Parathyroid adenoma (tissue), 2 donors: ENCODE measurements at regions not wholly inside any gene's neighbourhood (a gene's known extent, or its start where the extent isn't known, plus 50 kb on each side); places are given as distances from the start of the nearest gene placed in this dataset.

ENCODE experiments used
- H2AFZ ChIP-seq: fragments of 300-600 bp; sonication (generic); one replicate; pipeline ENCODE4 v1.7.0; 2017; ENCODE audit warnings: antibody characterized with exemption, mild to moderate bottlenecking
- H3K27ac ChIP-seq: fragments of 300-600 bp; sonication (generic); one replicate; pipeline ENCODE4 v1.7.0; 2017
- H3K27me3 ChIP-seq: fragments of 300-600 bp; sonication (generic); one replicate; pipeline ENCODE4 v1.7.0; 2017; ENCODE audit warnings: low read length; ENCODE audit not compliant: control insufficient read depth, insufficient read depth
- H3K36me3 ChIP-seq: fragments of 300-600 bp; sonication (generic); one replicate; pipeline ENCODE4 v1.7.0; 2017; ENCODE audit warnings: low read length; ENCODE audit not compliant: control insufficient read depth, insufficient read depth
- H3K4me1 ChIP-seq: fragments of 300-600 bp; sonication (generic); one replicate; pipeline ENCODE4 v1.7.0; 2017; ENCODE audit warnings: control low read depth
- H3K4me2 ChIP-seq: fragments of 300-600 bp; sonication (generic); one replicate; pipeline ENCODE4 v1.7.0; 2017; ENCODE audit warnings: low read length
- H3K4me3 ChIP-seq: fragments of 300-600 bp; sonication (generic); one replicate; pipeline ENCODE4 v1.7.0; 2017; ENCODE audit warnings: low read depth, low read length
- H3K79me2 ChIP-seq: fragments of 300-600 bp; sonication (generic); one replicate; pipeline ENCODE4 v1.7.0; 2017; ENCODE audit warnings: control low read depth
- H3K9ac ChIP-seq: fragments of 300-600 bp; sonication (generic); one replicate; pipeline ENCODE4 v1.7.0; 2017; ENCODE audit warnings: mild to moderate bottlenecking
- H3K9me3 ChIP-seq: fragments of 300-600 bp; sonication (generic); one replicate; pipeline ENCODE4 v1.7.0; 2017; ENCODE audit warnings: low read length; ENCODE audit not compliant: control insufficient read depth
- TF ChIP-seq, protein P1 (sequence below): fragments of 300-600 bp; sonication (generic); IDR thresholded peaks from one replicate; pipeline ENCODE4 v1.7.0; 2017; ENCODE audit warnings: antibody characterized with exemption, mild to moderate bottlenecking
- donor health status: primary hyperparathyroidism.

DNA sequence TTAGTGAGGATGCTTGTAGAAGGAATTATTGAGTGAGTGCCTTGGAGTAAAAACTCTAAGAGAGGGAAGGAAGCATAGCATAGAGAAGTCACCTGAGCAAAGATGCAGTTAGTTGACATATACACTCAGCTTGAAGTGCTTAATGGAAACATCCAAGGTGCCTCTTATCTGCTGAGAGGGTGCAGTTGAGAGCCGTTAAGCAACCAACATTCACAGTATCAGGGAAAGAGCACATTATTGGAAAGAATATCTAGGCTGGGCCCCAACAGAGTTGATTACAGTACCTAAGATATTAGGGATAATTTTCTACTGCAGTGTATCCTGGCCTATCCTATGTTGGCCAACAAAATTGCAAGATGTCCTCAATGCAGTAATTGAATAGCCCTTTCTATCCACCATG, 302.0 kb downstream of the ETV1 start:
- H2AFZ ChIP-seq: no peak overlapping the region
- TF ChIP-seq, protein P1, sequence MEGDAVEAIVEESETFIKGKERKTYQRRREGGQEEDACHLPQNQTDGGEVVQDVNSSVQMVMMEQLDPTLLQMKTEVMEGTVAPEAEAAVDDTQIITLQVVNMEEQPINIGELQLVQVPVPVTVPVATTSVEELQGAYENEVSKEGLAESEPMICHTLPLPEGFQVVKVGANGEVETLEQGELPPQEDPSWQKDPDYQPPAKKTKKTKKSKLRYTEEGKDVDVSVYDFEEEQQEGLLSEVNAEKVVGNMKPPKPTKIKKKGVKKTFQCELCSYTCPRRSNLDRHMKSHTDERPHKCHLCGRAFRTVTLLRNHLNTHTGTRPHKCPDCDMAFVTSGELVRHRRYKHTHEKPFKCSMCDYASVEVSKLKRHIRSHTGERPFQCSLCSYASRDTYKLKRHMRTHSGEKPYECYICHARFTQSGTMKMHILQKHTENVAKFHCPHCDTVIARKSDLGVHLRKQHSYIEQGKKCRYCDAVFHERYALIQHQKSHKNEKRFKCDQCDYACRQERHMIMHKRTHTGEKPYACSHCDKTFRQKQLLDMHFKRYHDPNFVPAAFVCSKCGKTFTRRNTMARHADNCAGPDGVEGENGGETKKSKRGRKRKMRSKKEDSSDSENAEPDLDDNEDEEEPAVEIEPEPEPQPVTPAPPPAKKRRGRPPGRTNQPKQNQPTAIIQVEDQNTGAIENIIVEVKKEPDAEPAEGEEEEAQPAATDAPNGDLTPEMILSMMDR: no peak
- H3K4me2 ChIP-seq: no peak overlapping the region
- H3K9me3 ChIP-seq: no peaks in the 10 kb centered on the region
- H3K4me3 ChIP-seq: no peak overlapping the region
- H3K4me1 ChIP-seq: no peaks in the 10 kb centered on the region
- H3K27ac ChIP-seq: no peak overlapping the region
- H3K9ac ChIP-seq: no peak overlapping the region
- H3K79me2 ChIP-seq: no peaks in the 10 kb centered on the region
- no peaks in the 10 kb centered on the region for H3K36me3 ChIP-seq
- no peaks in the 10 kb centered on the region for H3K27me3 ChIP-seq

DNA sequence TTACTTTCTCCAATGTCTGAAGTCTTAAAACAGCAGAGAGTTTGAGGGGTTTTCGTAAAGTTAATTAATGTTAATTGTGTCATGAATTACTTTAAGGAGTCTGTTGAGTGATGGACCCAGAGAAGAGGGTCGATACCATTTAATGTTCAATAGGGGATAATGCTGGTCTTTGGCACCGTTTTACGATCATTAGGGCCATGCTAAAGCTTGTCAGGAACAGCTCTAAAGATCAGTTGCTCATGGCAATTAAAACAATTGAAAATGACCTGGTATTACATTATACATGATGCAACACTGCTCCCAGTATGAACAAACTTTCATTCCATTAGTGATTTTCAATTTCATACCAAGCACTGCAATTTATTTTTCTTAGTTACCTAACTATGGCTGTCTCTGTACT, 296.9 kb downstream of the ETV1 start:
- H2AFZ ChIP-seq: no peak overlapping the region
- no peaks in the 10 kb centered on the region for H3K27me3 ChIP-seq
- no peak overlapping the region for H3K9ac ChIP-seq
- no peaks in the 10 kb centered on the region for H3K79me2 ChIP-seq
- no peak overlapping the region for H3K27ac ChIP-seq
- H3K4me2 ChIP-seq: no peak overlapping the region
- H3K36me3 ChIP-seq: no peaks in the 10 kb centered on the region
- H3K9me3 ChIP-seq: no peaks in the 10 kb centered on the region
- no peak overlapping the region for H3K4me3 ChIP-seq
- TF ChIP-seq, protein P1: no peak
- no peaks in the 10 kb centered on the region for H3K4me1 ChIP-seq

DNA sequence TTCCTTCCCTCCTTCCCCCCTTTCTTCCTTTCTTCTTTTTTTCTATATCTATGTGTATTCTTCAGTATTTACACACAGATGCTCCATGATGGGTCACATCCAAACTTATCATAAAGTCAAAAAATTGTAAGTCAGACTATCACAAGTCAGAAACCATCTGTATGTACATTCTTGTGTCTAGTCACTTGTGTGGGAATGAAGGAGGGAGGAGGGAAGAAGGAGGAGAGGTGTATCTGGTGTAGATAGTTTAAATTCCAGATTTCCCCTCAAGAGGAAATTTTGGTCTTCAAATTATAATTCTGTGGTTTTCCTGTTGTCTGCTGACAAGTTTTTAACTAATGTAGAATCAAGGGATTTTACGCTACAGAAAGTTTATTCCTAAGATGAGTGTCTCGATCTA, 287.2 kb downstream of the ETV1 start:
- no peak overlapping the region for H3K4me3 ChIP-seq
- TF ChIP-seq, protein P1: no peak

DNA sequence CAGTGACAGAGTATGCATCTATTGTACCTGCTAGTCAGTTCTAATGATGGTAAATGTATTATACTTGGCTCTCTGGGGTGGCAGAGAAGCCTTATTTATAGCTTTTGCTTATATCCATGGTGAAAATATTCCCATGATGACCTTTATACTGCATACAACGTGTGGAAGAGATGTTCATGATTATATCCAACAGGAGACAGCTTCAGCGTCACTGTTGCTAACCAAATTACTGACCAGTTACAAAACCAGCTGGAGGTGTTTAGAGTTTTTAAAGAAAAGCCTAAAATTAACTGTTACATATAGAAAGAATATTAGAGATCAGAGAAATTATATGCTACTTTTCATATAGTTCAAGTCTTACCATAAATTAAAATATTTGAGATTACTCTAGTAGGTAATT, 280.8 kb downstream of the ETV1 start:
- H2AFZ ChIP-seq: no peak overlapping the region
- TF ChIP-seq, protein P1: no peak

More for the DNA sequence above, 287.2 kb downstream of the ETV1 start:
- no peaks in the 10 kb centered on the region for H3K4me1 ChIP-seq
- no peaks in the 10 kb centered on the region for H3K9me3 ChIP-seq
- no peak overlapping the region for H3K27ac ChIP-seq
- no peak overlapping the region for H2AFZ ChIP-seq
- H3K36me3 ChIP-seq: no peaks in the 10 kb centered on the region
- no peaks in the 10 kb centered on the region for H3K27me3 ChIP-seq
- H3K79me2 ChIP-seq: no peaks in the 10 kb centered on the region
- no peak overlapping the region for H3K4me2 ChIP-seq
- H3K9ac ChIP-seq: no peak overlapping the region

DNA sequence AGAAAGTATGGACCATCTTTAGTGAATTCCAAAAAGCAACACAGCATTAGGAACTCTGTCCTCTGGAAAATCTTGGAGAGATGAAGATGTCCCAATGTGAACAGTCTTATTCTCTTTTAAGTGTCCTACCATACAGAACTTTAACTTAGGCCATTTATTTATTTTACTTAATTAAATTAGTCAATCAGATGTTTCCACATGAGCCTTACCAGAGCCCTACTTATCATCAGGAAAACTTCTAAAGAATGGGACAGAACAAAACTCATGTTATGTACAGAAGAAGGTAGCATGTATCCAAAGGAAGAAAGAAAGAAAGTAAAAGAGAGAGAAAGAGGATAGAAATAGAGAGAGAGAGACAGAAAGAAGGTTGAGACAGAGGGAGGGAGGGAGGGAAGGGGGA, 276.4 kb downstream of the ETV1 start:
- no peak overlapping the region for H3K4me3 ChIP-seq
- no peaks in the 10 kb centered on the region for H3K36me3 ChIP-seq
- H3K4me2 ChIP-seq: no peak overlapping the region
- no peak overlapping the region for H3K9ac ChIP-seq
- H3K4me1 ChIP-seq: no peaks in the 10 kb centered on the region
- H3K79me2 ChIP-seq: no peaks in the 10 kb centered on the region
- no peaks in the 10 kb centered on the region for H3K9me3 ChIP-seq
- H3K27me3 ChIP-seq: no peaks in the 10 kb centered on the region
- TF ChIP-seq, protein P1: no peak
- no peak overlapping the region for H2AFZ ChIP-seq
- no peak overlapping the region for H3K27ac ChIP-seq

More for the DNA sequence above, 280.8 kb downstream of the ETV1 start:
- H3K79me2 ChIP-seq: no peaks in the 10 kb centered on the region
- H3K27ac ChIP-seq: no peak overlapping the region
- H3K4me2 ChIP-seq: no peak overlapping the region
- H3K36me3 ChIP-seq: no peaks in the 10 kb centered on the region
- H3K27me3 ChIP-seq: no peaks in the 10 kb centered on the region
- H3K9ac ChIP-seq: no peak overlapping the region
- no peaks in the 10 kb centered on the region for H3K9me3 ChIP-seq
- no peak overlapping the region for H3K4me3 ChIP-seq
- H3K4me1 ChIP-seq: no peaks in the 10 kb centered on the region
